CD1c-positive myeloid dendritic cell (primary cell): ENCODE measurements at regions not wholly inside any gene's neighbourhood (a gene's known extent, or its start where the extent isn't known, plus 50 kb on each side); places are given as distances from the start of the nearest gene placed in this dataset.
"Not testable (repeated sequence)": the region's sequence is repeated elsewhere in the genome, so short reads cannot be mapped to it uniquely, and the experiment has no call there.

ENCODE experiments used
- DNase-seq: peaks from one replicate; pipeline ENCODE4 v3.0.0-alpha.2; 2016; ENCODE audit errors: extremely low spot score

DNA sequence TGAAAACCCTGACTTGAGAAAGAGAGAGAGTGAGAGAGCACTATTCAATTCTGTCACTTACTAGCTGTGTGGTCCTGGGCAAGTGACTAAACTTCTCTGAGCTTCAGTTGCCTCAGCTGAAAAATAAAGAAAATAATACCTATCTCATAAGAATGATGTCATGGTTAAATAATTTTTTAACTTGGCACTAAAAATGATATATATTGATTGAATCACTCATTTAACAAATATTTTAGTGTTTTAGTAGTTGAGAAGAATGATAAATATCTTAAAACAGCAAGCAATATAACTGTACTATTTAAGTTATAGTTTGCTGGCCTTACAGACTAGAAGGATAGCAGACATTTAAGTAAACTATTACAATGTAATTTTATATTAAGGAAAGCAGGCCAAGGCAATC is 764.2 kb downstream of the DIAPH3 start:
- no peak for DNase-seq

DNA sequence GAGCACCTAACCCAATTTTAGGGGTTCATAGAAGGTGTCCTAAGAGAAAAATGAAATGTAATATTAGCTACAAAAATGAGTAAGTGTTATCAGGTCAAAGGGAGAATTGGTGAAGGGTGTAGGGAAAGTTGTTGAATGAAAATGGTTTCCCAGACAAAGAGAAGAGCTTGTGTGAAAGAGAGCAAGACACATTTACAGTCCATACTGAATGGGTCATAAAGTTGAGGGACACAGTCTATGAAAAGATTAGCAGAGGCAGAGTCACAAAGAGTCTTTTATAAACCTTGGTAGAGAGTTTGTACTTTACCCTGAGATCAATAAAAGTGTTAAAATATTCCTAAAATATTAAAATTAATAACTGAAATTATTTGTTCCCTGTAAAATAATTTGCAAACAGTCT is 759.4 kb downstream of the DIAPH3 start:
- no peak for DNase-seq

DNA sequence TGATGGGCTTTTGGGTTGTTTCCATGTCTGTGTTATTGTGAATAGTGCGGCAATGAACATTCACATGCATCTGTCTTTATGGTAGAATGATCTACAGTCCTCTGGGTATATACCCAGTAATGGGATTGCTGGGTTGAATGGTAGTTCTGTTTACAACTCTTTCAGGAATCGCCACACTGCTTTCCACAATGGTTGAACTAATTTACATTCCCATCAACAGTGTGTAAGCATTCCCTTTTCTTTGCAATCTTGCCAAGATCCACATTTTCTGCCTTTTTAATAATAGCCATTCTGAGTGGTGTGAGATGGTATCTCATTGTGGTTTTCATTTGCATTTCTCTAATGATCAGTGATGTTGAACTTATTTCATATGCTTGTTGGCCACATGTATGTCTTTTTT is 756.5 kb downstream of the DIAPH3 start:
- DNase-seq: not testable (repeated sequence)

GRCh38 chr13:59408738-59409137 is 755.0 kb downstream of the DIAPH3 start:
- DNase-seq: no peak

DNA sequence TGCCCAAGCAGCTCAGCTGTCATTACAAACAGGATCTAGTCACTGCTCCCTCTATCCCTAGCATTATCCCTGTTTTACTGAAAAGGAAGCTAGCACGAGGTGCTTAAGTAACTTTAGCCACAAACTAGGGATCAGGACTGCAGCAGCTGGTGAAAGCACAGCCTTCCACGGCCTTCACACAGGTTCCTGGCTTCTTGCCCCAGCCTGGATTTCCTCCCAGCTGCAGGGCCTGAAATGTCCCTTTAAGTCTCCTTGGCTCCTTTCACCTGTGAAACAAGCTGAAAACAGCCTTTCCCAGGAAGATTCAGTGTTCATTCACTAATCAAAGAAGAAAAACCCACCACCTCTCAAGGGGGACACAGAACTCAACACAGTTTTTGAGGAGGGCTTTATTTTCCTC is 754.5 kb downstream of the DIAPH3 start:
- no peak for DNase-seq

DNA sequence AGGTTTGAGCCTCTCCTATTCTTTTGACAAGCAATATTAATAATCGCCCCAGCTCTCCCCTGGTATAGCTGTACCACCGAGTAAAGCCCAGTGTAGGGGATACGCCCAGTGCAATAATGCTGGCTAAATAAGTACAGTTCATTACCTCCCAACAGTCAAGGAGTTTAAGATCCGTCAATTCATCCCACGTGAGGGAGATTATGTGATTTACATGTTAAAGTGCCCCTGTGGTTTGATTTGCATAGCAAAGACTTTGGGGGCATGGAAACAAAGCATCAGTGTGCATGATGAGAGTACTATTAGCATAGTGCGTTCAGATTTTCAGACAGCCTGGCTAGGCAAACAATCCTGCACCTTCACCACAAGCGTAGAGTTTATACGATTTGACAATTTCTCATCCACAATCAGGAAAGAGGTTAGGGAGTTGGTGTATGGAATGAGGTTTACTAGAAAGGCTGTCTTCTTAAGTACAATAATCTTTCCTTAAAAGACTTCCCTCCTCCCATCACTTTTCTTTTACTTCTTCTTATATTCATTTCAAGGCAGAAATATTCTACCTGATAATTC is 754.0 kb downstream of the DIAPH3 start:
- no peak for DNase-seq

GRCh38 chr13:59413126-59413525 is 750.6 kb downstream of the DIAPH3 start:
- peak; percentile 47 for DNase-seq

- no peak for DNase-seq
Measured at GRCh38 chr13:59414006-59414405, 749.7 kb downstream of the DIAPH3 start.

DNA sequence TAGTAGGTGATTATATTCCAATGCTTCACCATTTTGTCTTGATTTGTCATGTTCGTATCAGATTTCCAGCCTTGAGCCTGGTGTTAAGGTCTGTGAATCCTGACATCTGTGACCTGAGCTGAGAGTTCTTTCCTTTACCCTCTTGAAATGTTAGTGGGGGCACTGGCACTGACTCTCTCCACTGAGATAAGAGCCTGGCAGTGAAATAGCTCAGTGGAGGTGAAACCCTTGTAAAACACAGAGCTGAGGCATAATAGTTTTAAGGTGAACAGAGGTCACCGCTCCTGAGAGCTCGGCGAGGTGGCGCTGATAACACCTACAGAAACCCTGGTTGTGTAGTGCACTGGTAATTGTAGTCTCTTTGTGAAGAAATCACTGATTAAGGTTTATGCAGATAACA is 748.2 kb downstream of the DIAPH3 start:
- DNase-seq: no peak

DNA sequence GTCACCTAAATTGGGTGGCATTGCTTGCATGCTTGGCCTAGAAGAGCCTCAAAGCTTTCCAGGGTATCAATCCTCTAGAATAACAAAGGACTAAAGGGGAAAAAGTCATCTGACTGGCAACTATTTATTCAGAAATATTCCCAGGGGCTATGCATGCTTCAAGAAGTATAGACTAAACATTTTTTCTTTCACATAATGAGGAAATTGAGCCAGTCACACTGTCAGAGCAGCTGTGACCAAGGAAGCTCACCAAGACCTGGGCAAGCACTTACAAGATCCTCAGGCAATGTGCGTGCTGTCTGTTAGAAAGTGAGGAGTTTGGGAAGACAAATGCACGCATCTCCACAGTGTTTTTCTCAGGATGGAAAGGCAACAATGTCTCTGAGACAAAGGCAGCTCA is 747.2 kb downstream of the DIAPH3 start:
- no peak for DNase-seq

DNA sequence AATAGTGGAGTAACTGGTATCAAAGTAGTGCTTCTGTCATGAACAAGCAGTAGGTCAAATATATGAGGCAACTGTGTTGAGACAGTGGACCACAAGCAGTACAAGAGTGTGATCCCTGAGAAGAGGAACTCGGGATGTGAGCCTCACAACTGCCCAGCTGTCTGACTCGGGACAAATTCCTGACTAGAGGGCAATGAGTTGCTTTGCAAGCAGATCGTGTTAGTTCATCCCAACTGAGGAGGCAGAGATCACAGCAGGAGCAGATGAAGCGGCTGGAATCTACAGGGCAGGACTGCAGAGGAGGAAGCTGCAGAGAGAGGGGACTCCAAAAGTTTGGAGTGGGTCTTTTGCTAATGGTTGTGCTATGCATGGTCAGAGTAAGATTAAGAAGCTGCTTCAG is 741.1 kb downstream of the DIAPH3 start:
- no peak for DNase-seq

- no peak for DNase-seq
Measured at GRCh38 chr13:59423708-59424340, 739.9 kb downstream of the DIAPH3 start.

GRCh38 chr13:59424661-59425060 is 739.1 kb downstream of the DIAPH3 start:
- no peak for DNase-seq

- no peak for DNase-seq
Measured at GRCh38 chr13:59425211-59425741, 738.5 kb downstream of the DIAPH3 start.

GRCh38 chr13:59435024-59435423 is 728.7 kb downstream of the DIAPH3 start:
- no peak for DNase-seq

DNA sequence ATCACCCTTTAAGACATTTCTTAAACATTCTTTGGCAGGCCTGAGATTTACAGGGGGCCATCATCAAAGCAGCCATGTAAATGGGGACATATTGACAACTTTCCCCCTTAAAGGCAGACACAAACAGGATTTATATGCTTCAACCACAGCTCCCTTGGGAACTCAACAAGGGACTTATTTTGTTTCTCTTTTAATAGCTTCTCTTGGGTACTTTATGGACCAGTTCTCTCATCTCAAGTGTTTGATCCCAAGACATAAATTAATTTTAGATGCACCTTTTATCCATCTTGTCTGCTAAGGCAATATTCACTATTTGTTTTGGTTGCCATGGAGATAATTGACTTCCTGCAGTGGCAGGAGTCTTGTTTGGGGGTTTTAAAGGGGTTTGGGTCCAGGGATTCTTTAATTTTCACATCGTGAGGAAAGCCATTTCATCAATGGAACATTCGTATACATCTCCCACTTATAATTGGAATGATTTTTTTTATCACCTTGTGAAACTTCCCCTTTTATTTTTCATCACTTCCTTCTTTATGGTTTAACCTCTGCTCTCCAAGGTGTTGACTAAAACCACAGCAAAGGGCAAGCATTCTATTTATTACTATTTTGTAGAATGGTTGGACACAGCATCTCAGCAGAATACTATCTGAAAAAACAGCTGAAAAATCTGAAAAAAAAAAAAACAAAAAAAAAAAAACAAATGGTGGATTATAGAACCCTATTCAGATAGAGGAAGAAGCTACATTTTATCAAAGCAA is 726.0 kb downstream of the DIAPH3 start:
- DNase-seq: peak; percentile 39

DNA sequence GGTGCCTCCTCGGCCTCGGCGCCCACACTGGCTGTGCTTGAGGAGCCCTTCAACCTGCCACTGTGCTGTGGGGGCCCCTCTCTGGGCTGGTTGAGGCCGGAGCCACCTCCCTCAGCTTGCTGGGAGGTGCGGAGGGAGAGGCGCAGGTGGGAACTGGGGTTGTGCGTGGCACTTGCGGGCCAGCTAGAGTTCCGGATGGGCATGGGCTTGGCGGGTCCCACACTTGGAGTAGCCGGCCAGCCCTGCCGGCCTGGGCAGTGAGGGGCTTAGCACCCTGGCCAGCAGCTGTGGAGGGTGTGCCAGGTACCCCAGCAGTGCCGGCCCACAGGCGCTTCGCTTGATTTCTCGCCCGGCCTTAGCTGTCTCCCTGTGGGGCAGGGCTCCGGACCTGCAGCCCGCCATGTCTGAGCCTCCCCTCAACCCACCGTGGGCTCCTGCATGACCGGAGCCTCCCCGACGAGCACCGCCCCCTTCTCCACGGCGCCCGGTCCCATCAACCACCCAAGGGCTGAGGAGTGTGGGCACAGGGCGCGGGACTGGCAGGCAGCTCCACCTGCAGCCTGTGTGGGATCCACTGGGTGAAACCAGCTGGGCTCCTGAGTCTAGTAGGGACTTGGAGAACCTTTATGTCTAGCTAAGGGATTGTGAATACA is 723.8 kb downstream of the DIAPH3 start:
- no peak for DNase-seq

DNA sequence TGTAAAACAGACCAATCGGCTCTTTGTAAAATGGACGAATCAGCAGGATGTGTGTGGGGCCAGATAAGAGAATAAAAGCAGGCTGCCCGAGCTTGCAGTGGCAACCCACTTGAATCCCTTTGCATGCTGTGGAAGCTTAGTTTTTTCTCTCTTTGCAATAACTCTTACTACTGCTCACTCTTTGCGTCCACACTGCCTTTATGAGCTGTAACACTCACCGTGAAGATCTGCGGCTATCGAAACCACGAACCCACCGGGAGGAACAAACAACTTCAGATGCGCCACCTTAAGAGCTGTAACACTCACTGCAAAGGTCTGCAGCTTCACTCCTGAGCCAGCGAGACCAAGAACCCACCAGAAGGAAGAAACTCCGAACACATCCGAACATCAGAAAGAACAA is 722.7 kb downstream of the DIAPH3 start:
- not testable (repeated sequence) for DNase-seq

DNA sequence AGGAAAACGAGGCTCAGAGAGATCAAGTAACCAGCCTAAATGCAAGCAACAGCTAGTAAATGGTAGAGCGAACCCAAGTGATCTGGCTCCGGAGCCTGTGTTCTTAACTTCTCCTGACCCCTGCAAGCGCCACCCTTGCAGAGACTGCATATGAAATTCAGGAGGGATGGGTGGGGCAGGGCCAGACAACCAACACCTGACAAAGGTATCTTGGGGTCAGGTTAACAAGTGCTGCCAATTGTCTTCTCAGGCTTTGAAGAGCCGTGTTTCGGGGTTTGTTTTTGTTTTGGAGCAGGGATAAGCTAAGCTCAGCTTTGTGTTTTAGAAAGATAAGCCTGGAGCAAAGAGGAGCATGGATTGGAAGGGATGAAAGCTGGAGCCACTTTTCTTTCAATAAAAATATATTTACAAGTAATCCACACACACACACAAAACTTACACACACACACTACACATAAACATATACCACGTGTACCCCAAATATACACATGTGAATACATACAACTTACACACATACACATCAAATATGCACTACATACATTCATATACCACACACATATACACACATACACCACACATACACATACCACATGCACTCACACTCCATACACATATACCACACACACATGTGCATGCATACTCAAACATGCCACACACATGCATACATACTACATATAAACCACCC is 722.0 kb downstream of the DIAPH3 start:
- DNase-seq: no peak

- no peak for DNase-seq
Measured at GRCh38 chr13:59442461-59442860, 721.3 kb downstream of the DIAPH3 start.

DNA sequence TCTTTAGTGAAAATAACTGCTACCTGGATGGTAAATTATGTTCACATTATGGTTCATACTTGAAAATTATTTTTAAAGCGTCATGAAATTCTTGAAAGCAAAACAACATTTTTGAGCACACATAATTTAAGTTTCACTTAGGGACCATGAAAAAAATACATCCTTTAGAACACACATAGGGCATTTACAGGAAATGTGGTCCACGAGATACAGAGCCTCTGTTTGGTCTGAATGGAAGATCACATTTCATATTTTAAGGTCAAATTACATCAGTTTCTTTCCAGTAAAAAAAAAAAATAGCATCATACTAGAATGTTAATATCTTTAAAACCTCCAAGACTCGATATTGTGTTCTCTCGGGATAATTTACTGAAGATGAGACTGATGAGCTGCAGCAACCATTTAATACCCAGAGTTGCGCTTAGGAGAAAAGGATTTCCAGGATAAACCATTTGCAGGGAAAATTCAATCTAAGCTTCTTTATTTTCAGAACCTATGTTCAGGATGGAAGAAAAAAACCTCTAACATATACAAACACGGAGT is 720.7 kb downstream of the DIAPH3 start:
- no peak for DNase-seq
